Mesendoderm (in vitro differentiated cells): ENCODE measurements at regions not wholly inside any gene's neighbourhood (a gene's known extent, or its start where the extent isn't known, plus 50 kb on each side); places are given as distances from the start of the nearest gene placed in this dataset.

ENCODE experiments used
- DNase-seq: peaks from one replicate; pipeline ENCODE4 v3.0.0; 2013
- H2AK5ac ChIP-seq: 2 replicates; pipeline ENCODE4 v1.6.1; 2013; ENCODE audit warnings: low read length, inconsistent platforms
- H2BK120ac ChIP-seq: 2 replicates; pipeline ENCODE4 v1.6.1; 2013; ENCODE audit warnings: low read depth, mild to moderate bottlenecking, low read length, moderate library complexity, mixed read lengths
- H2BK15ac ChIP-seq: replicated peaks from 2 replicates; pipeline ENCODE4 v1.6.1; 2013; ENCODE audit warnings: low read depth, mild to moderate bottlenecking, moderate library complexity
- H2BK5ac ChIP-seq: 2 replicates; pipeline ENCODE4 v1.6.1; 2013; ENCODE audit warnings: low read length, inconsistent platforms
- H3K18ac ChIP-seq: 2 replicates; pipeline ENCODE4 v1.6.1; 2013; ENCODE audit warnings: mild to moderate bottlenecking, low read length, mixed read lengths
- H3K23ac ChIP-seq: one replicate; pipeline ENCODE4 v1.6.1; 2013; ENCODE audit warnings: low read length
- H3K27ac ChIP-seq: 2 replicates; pipeline ENCODE4 v1.5.1; 2013; ENCODE audit warnings: low read depth, mild to moderate bottlenecking, inconsistent platforms, low read length, moderate library complexity
- H3K27me3 ChIP-seq: 2 replicates; pipeline ENCODE4 v1.6.1; 2013; ENCODE audit warnings: low read length, control low read depth, mild to moderate bottlenecking, inconsistent platforms; ENCODE audit not compliant: insufficient read depth, poor library complexity
- H3K36me3 ChIP-seq: 2 replicates; pipeline ENCODE4 v1.6.1; 2013; ENCODE audit warnings: low read length, inconsistent platforms; ENCODE audit not compliant: control insufficient read depth, insufficient read depth
- H3K4ac ChIP-seq: one replicate; pipeline ENCODE4 v1.6.1; 2013; ENCODE audit warnings: low read depth, mild to moderate bottlenecking, low read length, moderate library complexity
- H3K4me1 ChIP-seq: 2 replicates; pipeline ENCODE4 v1.6.1; 2013; ENCODE audit warnings: low read depth, low read length, inconsistent platforms; ENCODE audit not compliant: control insufficient read depth
- H3K4me2 ChIP-seq: 2 replicates; pipeline ENCODE4 v1.6.1; 2013; ENCODE audit warnings: low read length
- H3K4me3 ChIP-seq: 2 replicates; pipeline ENCODE4 v1.5.1; 2013; ENCODE audit warnings: mild to moderate bottlenecking, low read length
- H3K56ac ChIP-seq: one replicate; pipeline ENCODE4 v1.6.1; 2013; ENCODE audit warnings: low read length
- H3K79me1 ChIP-seq: 2 replicates; pipeline ENCODE4 v1.6.1; 2013; ENCODE audit warnings: low read length, inconsistent platforms
- H3K79me2 ChIP-seq: 2 replicates; pipeline ENCODE4 v1.6.1; 2013; ENCODE audit warnings: mild to moderate bottlenecking, low read length; ENCODE audit not compliant: control insufficient read depth, insufficient read depth
- H3K9ac ChIP-seq: 2 replicates; pipeline ENCODE4 v1.6.1; 2013; ENCODE audit warnings: low read length, inconsistent platforms
- H4K5ac ChIP-seq: one replicate; pipeline ENCODE4 v1.6.1; 2013; ENCODE audit warnings: low read length
- H4K8ac ChIP-seq: one replicate; pipeline ENCODE4 v1.6.1; 2013; ENCODE audit warnings: low read depth, mild to moderate bottlenecking, control low read depth, low read length, moderate library complexity
- WGBS: extraction: QIAGEN DNeasy Blood & Tissue Kit; methylation state at CpG from one replicate; pipeline ENCODE4 v1.1.7; 2013; ENCODE audit warnings: low lambda C conversion rate, missing lambda C conversion rate; ENCODE audit not compliant: insufficient coverage; ENCODE audit errors: extremely low coverage; 5-methylcytosine and 5-hydroxymethylcytosine counted together

GRCh38 chr18:8458546-8459215 is 150.6 kb upstream of the RAB12 start:
- H3K4me1 ChIP-seq, result no peaks in the 10 kb centered on the region
- WGBS, result no CpG with 5 or more reads among the region's 17 CpGs
- H3K4ac ChIP-seq, result no peak overlapping the region
- no peak overlapping the region for H3K9ac ChIP-seq
- H3K4me2 ChIP-seq, result no peak overlapping the region
- H3K36me3 ChIP-seq, result no peaks in the 10 kb centered on the region
- no peak overlapping the region for H2BK5ac ChIP-seq
- no peak overlapping the region for H3K18ac ChIP-seq
- H3K79me1 ChIP-seq, result no peaks in the 10 kb centered on the region
- no peak overlapping the region for H3K23ac ChIP-seq
- no peak overlapping the region for H3K27ac ChIP-seq
- no peak overlapping the region for H2BK120ac ChIP-seq
- H3K4me3 ChIP-seq, result no peak overlapping the region
- no peak overlapping the region for H2AK5ac ChIP-seq
- DNase-seq, result no peak
- H2BK15ac ChIP-seq, result no peak overlapping the region
- H3K27me3 ChIP-seq, result no peaks in the 10 kb centered on the region
- H3K56ac ChIP-seq, result no peak overlapping the region
- H3K79me2 ChIP-seq, result no peaks in the 10 kb centered on the region
- no peak overlapping the region for H4K5ac ChIP-seq
- H4K8ac ChIP-seq, result no peak overlapping the region

GRCh38 chr18:8460748-8461147 is 148.5 kb upstream of the RAB12 start:
- no peaks in the 10 kb centered on the region for H3K36me3 ChIP-seq
- H3K4ac ChIP-seq, result no peak overlapping the region
- no CpG with 5 or more reads among the region's 5 CpGs for WGBS
- H3K23ac ChIP-seq, result no peak overlapping the region
- H3K79me1 ChIP-seq, result no peaks in the 10 kb centered on the region
- no peaks in the 10 kb centered on the region for H3K4me1 ChIP-seq
- no peak overlapping the region for H3K27ac ChIP-seq
- H2BK120ac ChIP-seq, result no peak overlapping the region
- H3K18ac ChIP-seq, result no peak overlapping the region
- H2AK5ac ChIP-seq, result no peak overlapping the region
- H3K27me3 ChIP-seq, result no peaks in the 10 kb centered on the region
- no peak overlapping the region for H4K5ac ChIP-seq
- no peak overlapping the region for H2BK5ac ChIP-seq
- H4K8ac ChIP-seq, result no peak overlapping the region
- no peak overlapping the region for H3K4me2 ChIP-seq
- no peak overlapping the region for H2BK15ac ChIP-seq
- DNase-seq, result no peak
- no peak overlapping the region for H3K9ac ChIP-seq
- no peaks in the 10 kb centered on the region for H3K79me2 ChIP-seq
- no peak overlapping the region for H3K56ac ChIP-seq
- H3K4me3 ChIP-seq, result no peak overlapping the region

GRCh38 chr18:8461544-8461943 is 147.7 kb upstream of the RAB12 start:
- Histone ChIP-seq H3K4me3 (no peak overlapping the region), H2BK15ac (no peak overlapping the region), H3K36me3 (no peaks in the 10 kb centered on the region), H3K4me2 (no peak overlapping the region), H3K27ac (no peak overlapping the region), H3K56ac (no peak overlapping the region), H2AK5ac (no peak overlapping the region), H3K9ac (no peak overlapping the region), H4K8ac (no peak overlapping the region), H3K18ac (no peak overlapping the region), H3K4me1 (no peaks in the 10 kb centered on the region), H3K23ac (no peak overlapping the region), H3K27me3 (no peaks in the 10 kb centered on the region), H3K79me2 (no peaks in the 10 kb centered on the region), H4K5ac (no peak overlapping the region), H3K4ac (no peak overlapping the region), H3K79me1 (no peaks in the 10 kb centered on the region), H2BK5ac (no peak overlapping the region), H2BK120ac (no peak overlapping the region)
- WGBS, result no CpG with 5 or more reads among the region's 2 CpGs
- DNase-seq, result no peak

- no peak overlapping the region for H4K8ac ChIP-seq
- no peaks in the 10 kb centered on the region for H3K36me3 ChIP-seq
- H3K4me2 ChIP-seq, result no peak overlapping the region
- no CpG with 5 or more reads among the region's 10 CpGs for WGBS
- H3K56ac ChIP-seq, result no peak overlapping the region
- H2BK5ac ChIP-seq, result no peak overlapping the region
- H2AK5ac ChIP-seq, result no peak overlapping the region
- DNase-seq, result no peak
- H3K27me3 ChIP-seq, result no peaks in the 10 kb centered on the region
- no peaks in the 10 kb centered on the region for H3K79me2 ChIP-seq
- no peak overlapping the region for H3K9ac ChIP-seq
- H3K4me3 ChIP-seq, result no peak overlapping the region
- no peak overlapping the region for H4K5ac ChIP-seq
- no peak overlapping the region for H2BK120ac ChIP-seq
- no peak overlapping the region for H3K4ac ChIP-seq
- no peak overlapping the region for H3K18ac ChIP-seq
- H3K4me1 ChIP-seq, result no peaks in the 10 kb centered on the region
- no peaks in the 10 kb centered on the region for H3K79me1 ChIP-seq
- H2BK15ac ChIP-seq, result no peak overlapping the region
- no peak overlapping the region for H3K27ac ChIP-seq
- H3K23ac ChIP-seq, result no peak overlapping the region
Observed at GRCh38 chr18:8462651-8463185, 146.5 kb upstream of the RAB12 start.

GRCh38 chr18:8463791-8464190 is 145.4 kb upstream of the RAB12 start:
- Histone ChIP-seq H3K27ac (no peak overlapping the region), H4K8ac (no peak overlapping the region), H3K18ac (no peak overlapping the region), H3K36me3 (no peaks in the 10 kb centered on the region), H2BK120ac (no peak overlapping the region), H3K4me2 (no peak overlapping the region), H2AK5ac (no peak overlapping the region), H3K9ac (no peak overlapping the region), H3K79me1 (no peaks in the 10 kb centered on the region), H2BK15ac (no peak overlapping the region), H3K79me2 (no peaks in the 10 kb centered on the region), H3K4me3 (no peak overlapping the region), H3K23ac (no peak overlapping the region), H2BK5ac (no peak overlapping the region), H4K5ac (no peak overlapping the region), H3K56ac (no peak overlapping the region), H3K27me3 (no peaks in the 10 kb centered on the region), H3K4me1 (no peaks in the 10 kb centered on the region), H3K4ac (no peak overlapping the region)
- no CpG with 5 or more reads among the region's 3 CpGs for WGBS
- DNase-seq, result no peak

GRCh38 chr18:8468191-8468590 is 141.0 kb upstream of the RAB12 start:
- Histone ChIP-seq H4K5ac (no peak overlapping the region), H3K4me3 (no peak overlapping the region), H2BK15ac (no peak overlapping the region), H2AK5ac (no peak overlapping the region), H3K4ac (no peak overlapping the region), H4K8ac (no peak overlapping the region), H3K79me1 (no peaks in the 10 kb centered on the region), H2BK5ac (no peak overlapping the region), H3K27me3 (no peaks in the 10 kb centered on the region), H3K9ac (no peak overlapping the region), H3K36me3 (no peaks in the 10 kb centered on the region), H3K23ac (no peak overlapping the region), H3K56ac (no peak overlapping the region), H3K18ac (no peak overlapping the region), H3K4me1 (no peaks in the 10 kb centered on the region), H2BK120ac (no peak overlapping the region), H3K4me2 (no peak overlapping the region), H3K79me2 (no peaks in the 10 kb centered on the region), H3K27ac (no peak overlapping the region)
- WGBS, result no CpG with 5 or more reads among the region's 8 CpGs
- DNase-seq, result no peak
